ENCODE measurements at regions not wholly inside any gene's neighbourhood (a gene's known extent, or its start where the extent isn't known, plus 50 kb on each side); places are given as distances from the start of the nearest gene placed in this dataset.

- H4K91ac ChIP-seq (ENCODE audit: low read depth, low read length, poor library complexity) = no peak overlapping the region
- no peak overlapping the region for H2BK15ac ChIP-seq (ENCODE audit: low read length)
- no peak overlapping the region for H2AFZ ChIP-seq (ENCODE audit: low read length)
- no peaks in the 10 kb centered on the region for H3K79me1 ChIP-seq (ENCODE audit: low read depth, low read length)
- no peaks in the 10 kb centered on the region for H3K4me1 ChIP-seq (ENCODE audit: control insufficient read depth in 2 of 2, insufficient read depth in 1 of 2, low read depth in 1 of 2, low read length in 2 of 2)
- H3K9ac ChIP-seq (ENCODE audit: low read depth, low read length, poor library complexity) = no peak overlapping the region
- H3K27me3 ChIP-seq (ENCODE audit: control insufficient read depth in 3 of 3, insufficient read depth in 3 of 3, low read depth in 1 of 3, low read length in 3 of 3) = no peaks in the 10 kb centered on the region
- H3K4me2 ChIP-seq (ENCODE audit: insufficient read depth, low read length, poor library complexity, severe bottlenecking) = no peak overlapping the region
- peak overlapping the region in 1 of 2 donors; percentile 44 for H3K4me3 ChIP-seq (ENCODE audit: low read length in 2 of 2)
- no peak overlapping the region for H3K27ac ChIP-seq (replicated peaks; ENCODE audit: low read length)
- H3K4ac ChIP-seq (ENCODE audit: low read length) = no peak overlapping the region
- H3K18ac ChIP-seq (ENCODE audit: low read length) = no peak overlapping the region
- no peak overlapping the region for H4K8ac ChIP-seq (ENCODE audit: low read depth, low read length)
- no peak overlapping the region for H3K14ac ChIP-seq (ENCODE audit: low read length)
- H2AK5ac ChIP-seq (ENCODE audit: low read depth, low read length) = no peak overlapping the region
- H2BK120ac ChIP-seq (ENCODE audit: low read depth, low read length) = no peak overlapping the region
- no peak overlapping the region for H2BK5ac ChIP-seq (ENCODE audit: low read length)
- no peak for DNase-seq (ENCODE audit: low spot score)
- H3K23ac ChIP-seq (ENCODE audit: low read depth, low read length, poor library complexity) = no peak overlapping the region
- H3K36me3 ChIP-seq (replicated peaks in 1 of 2; ENCODE audit: control insufficient read depth in 2 of 2, insufficient read depth in 2 of 2, low read length in 2 of 2) = no peaks in the 10 kb centered on the region
- H3K9me3 ChIP-seq (replicated peaks in 1 of 2; ENCODE audit: control insufficient read depth in 2 of 2, insufficient read depth in 1 of 2, low read depth in 1 of 2, low read length in 2 of 2) = no peaks in the 10 kb centered on the region
- no peak overlapping the region for H2BK12ac ChIP-seq (ENCODE audit: low read length)
Measured at GRCh38 chr2:105974812-105975211, 219.3 kb downstream of the UXS1 start.

- Histone ChIP-seq H2BK120ac (ENCODE audit: low read depth, low read length) (no peak overlapping the region), H4K91ac (ENCODE audit: low read depth, low read length, poor library complexity) (no peak overlapping the region), H2BK5ac (ENCODE audit: low read length) (no peak overlapping the region), H2BK12ac (ENCODE audit: low read length) (no peak overlapping the region), H3K4me1 (ENCODE audit: control insufficient read depth in 2 of 2, insufficient read depth in 1 of 2, low read depth in 1 of 2, low read length in 2 of 2) (no peaks in the 10 kb centered on the region), H3K4me3 (ENCODE audit: low read length in 2 of 2) (no peak overlapping the region), H3K79me1 (ENCODE audit: low read depth, low read length) (no peaks in the 10 kb centered on the region), H2BK15ac (ENCODE audit: low read length) (no peak overlapping the region), H3K23ac (ENCODE audit: low read depth, low read length, poor library complexity) (no peak overlapping the region), H2AFZ (ENCODE audit: low read length) (no peak overlapping the region), H3K4me2 (ENCODE audit: insufficient read depth, low read length, poor library complexity, severe bottlenecking) (no peak overlapping the region), H3K9me3 (replicated peaks in 1 of 2; ENCODE audit: control insufficient read depth in 2 of 2, insufficient read depth in 1 of 2, low read depth in 1 of 2, low read length in 2 of 2) (peaks cover 0 to 8% of the 10 kb centered on the region in 2 donors), H3K9ac (ENCODE audit: low read depth, low read length, poor library complexity) (no peak overlapping the region), H3K27ac (replicated peaks; ENCODE audit: low read length) (no peak overlapping the region), H3K14ac (ENCODE audit: low read length) (no peak overlapping the region), H3K27me3 (ENCODE audit: control insufficient read depth in 3 of 3, insufficient read depth in 3 of 3, low read depth in 1 of 3, low read length in 3 of 3) (no peaks in the 10 kb centered on the region), H3K18ac (ENCODE audit: low read length) (no peak overlapping the region), H3K36me3 (replicated peaks in 1 of 2; ENCODE audit: control insufficient read depth in 2 of 2, insufficient read depth in 2 of 2, low read length in 2 of 2) (no peaks in the 10 kb centered on the region), H3K4ac (ENCODE audit: low read length) (no peak overlapping the region), H4K8ac (ENCODE audit: low read depth, low read length) (no peak overlapping the region), H2AK5ac (ENCODE audit: low read depth, low read length) (no peak overlapping the region)
- no CpG with 5 or more reads among the region's 6 CpGs for WGBS, 2 donors (ENCODE audit: extremely low coverage in 2 of 2, insufficient read length in 2 of 2, insufficient replicate concordance in 1 of 2)
- DNase-seq (ENCODE audit: low spot score) = no peak
Measured at GRCh38 chr2:105972927-105973326, 221.2 kb downstream of the UXS1 start.

GRCh38 chr2:105972246-105972645, 221.9 kb downstream of the UXS1 start:
- no peaks in the 10 kb centered on the region for H3K4me1 ChIP-seq (ENCODE audit: control insufficient read depth in 2 of 2, insufficient read depth in 1 of 2, low read depth in 1 of 2, low read length in 2 of 2)
- no peak overlapping the region for H2BK15ac ChIP-seq (ENCODE audit: low read length)
- H3K36me3 ChIP-seq (replicated peaks in 1 of 2; ENCODE audit: control insufficient read depth in 2 of 2, insufficient read depth in 2 of 2, low read length in 2 of 2) = no peaks in the 10 kb centered on the region
- no peak overlapping the region for H4K8ac ChIP-seq (ENCODE audit: low read depth, low read length)
- WGBS, 2 donors (ENCODE audit: extremely low coverage in 2 of 2, insufficient read length in 2 of 2, insufficient replicate concordance in 1 of 2) = no CpG with 5 or more reads among the region's 3 CpGs
- H3K4me2 ChIP-seq (ENCODE audit: insufficient read depth, low read length, poor library complexity, severe bottlenecking) = no peak overlapping the region
- no peak overlapping the region for H2AFZ ChIP-seq (ENCODE audit: low read length)
- H2AK5ac ChIP-seq (ENCODE audit: low read depth, low read length) = no peak overlapping the region
- H3K9me3 ChIP-seq (replicated peaks in 1 of 2; ENCODE audit: control insufficient read depth in 2 of 2, insufficient read depth in 1 of 2, low read depth in 1 of 2, low read length in 2 of 2) = peaks cover 0 to 8% of the 10 kb centered on the region in 2 donors
- H3K18ac ChIP-seq (ENCODE audit: low read length) = no peak overlapping the region
- H4K91ac ChIP-seq (ENCODE audit: low read depth, low read length, poor library complexity) = no peak overlapping the region
- no peak for DNase-seq (ENCODE audit: low spot score)
- no peaks in the 10 kb centered on the region for H3K27me3 ChIP-seq (ENCODE audit: control insufficient read depth in 3 of 3, insufficient read depth in 3 of 3, low read depth in 1 of 3, low read length in 3 of 3)
- H3K4me3 ChIP-seq (ENCODE audit: low read length in 2 of 2) = no peak overlapping the region
- no peak overlapping the region for H2BK12ac ChIP-seq (ENCODE audit: low read length)
- H3K23ac ChIP-seq (ENCODE audit: low read depth, low read length, poor library complexity) = peak overlapping the region; percentile 35
- H3K14ac ChIP-seq (ENCODE audit: low read length) = no peak overlapping the region
- H2BK120ac ChIP-seq (ENCODE audit: low read depth, low read length) = no peak overlapping the region
- no peak overlapping the region for H3K27ac ChIP-seq (replicated peaks; ENCODE audit: low read length)
- H3K4ac ChIP-seq (ENCODE audit: low read length) = no peak overlapping the region
- no peak overlapping the region for H2BK5ac ChIP-seq (ENCODE audit: low read length)
- no peak overlapping the region for H3K9ac ChIP-seq (ENCODE audit: low read depth, low read length, poor library complexity)
- H3K79me1 ChIP-seq (ENCODE audit: low read depth, low read length) = no peaks in the 10 kb centered on the region

GRCh38 chr2:105969552-105969951, 224.5 kb downstream of the UXS1 start:
- H3K14ac ChIP-seq (ENCODE audit: low read length) = no peak overlapping the region
- H3K79me1 ChIP-seq (ENCODE audit: low read depth, low read length) = no peaks in the 10 kb centered on the region
- no peak overlapping the region for H2BK120ac ChIP-seq (ENCODE audit: low read depth, low read length)
- peaks cover 0 to 8% of the 10 kb centered on the region in 2 donors for H3K9me3 ChIP-seq (replicated peaks in 1 of 2; ENCODE audit: control insufficient read depth in 2 of 2, insufficient read depth in 1 of 2, low read depth in 1 of 2, low read length in 2 of 2)
- H2AFZ ChIP-seq (ENCODE audit: low read length) = no peak overlapping the region
- H2BK15ac ChIP-seq (ENCODE audit: low read length) = no peak overlapping the region
- WGBS, 2 donors (ENCODE audit: extremely low coverage in 2 of 2, insufficient read length in 2 of 2, insufficient replicate concordance in 1 of 2) = no CpG with 5 or more reads among the region's 7 CpGs
- H3K4me3 ChIP-seq (ENCODE audit: low read length in 2 of 2) = no peak overlapping the region
- H3K9ac ChIP-seq (ENCODE audit: low read depth, low read length, poor library complexity) = no peak overlapping the region
- no peak overlapping the region for H3K4ac ChIP-seq (ENCODE audit: low read length)
- H3K27ac ChIP-seq (replicated peaks; ENCODE audit: low read length) = no peak overlapping the region
- no peak overlapping the region for H4K91ac ChIP-seq (ENCODE audit: low read depth, low read length, poor library complexity)
- H3K23ac ChIP-seq (ENCODE audit: low read depth, low read length, poor library complexity) = no peak overlapping the region
- H2BK5ac ChIP-seq (ENCODE audit: low read length) = no peak overlapping the region
- no peak overlapping the region for H2BK12ac ChIP-seq (ENCODE audit: low read length)
- no peaks in the 10 kb centered on the region for H3K4me1 ChIP-seq (ENCODE audit: control insufficient read depth in 2 of 2, insufficient read depth in 1 of 2, low read depth in 1 of 2, low read length in 2 of 2)
- H2AK5ac ChIP-seq (ENCODE audit: low read depth, low read length) = no peak overlapping the region
- no peak overlapping the region for H3K4me2 ChIP-seq (ENCODE audit: insufficient read depth, low read length, poor library complexity, severe bottlenecking)
- DNase-seq (ENCODE audit: low spot score) = no peak
- no peak overlapping the region for H3K18ac ChIP-seq (ENCODE audit: low read length)
- H3K36me3 ChIP-seq (replicated peaks in 1 of 2; ENCODE audit: control insufficient read depth in 2 of 2, insufficient read depth in 2 of 2, low read length in 2 of 2) = no peaks in the 10 kb centered on the region
- H3K27me3 ChIP-seq (ENCODE audit: control insufficient read depth in 3 of 3, insufficient read depth in 3 of 3, low read depth in 1 of 3, low read length in 3 of 3) = no peaks in the 10 kb centered on the region
- no peak overlapping the region for H4K8ac ChIP-seq (ENCODE audit: low read depth, low read length)

All from neuronal stem cell (in vitro differentiated cells).